ENCODE measurements at regions not wholly inside any gene's neighbourhood (a gene's known extent, or its start where the extent isn't known, plus 50 kb on each side); places are given as distances from the start of the nearest gene placed in this dataset.
A peak's percentile ranks its signal among the peaks of the same experiment; 100 is the strongest.

DNA sequence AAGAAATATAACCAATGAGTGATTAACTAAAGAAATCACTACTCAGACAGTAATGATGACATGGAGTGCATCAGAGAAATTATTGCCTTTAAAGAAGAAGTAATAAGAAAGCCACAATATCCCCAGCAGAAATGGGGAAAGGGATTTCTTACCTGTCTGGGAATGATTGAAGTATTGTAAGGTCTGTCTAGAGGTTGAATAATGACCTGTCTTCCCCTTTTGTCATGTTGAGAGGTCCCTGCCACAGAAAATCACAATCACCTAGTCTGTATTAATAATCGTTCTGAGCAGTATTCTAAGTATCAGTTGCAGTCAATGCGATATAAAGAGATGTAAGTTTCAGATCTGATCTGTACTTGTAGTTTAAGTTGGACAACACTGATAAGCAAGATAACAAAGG is 349.1 kb upstream of the TPK1 start:
- ATAC-seq, result no peak

DNA sequence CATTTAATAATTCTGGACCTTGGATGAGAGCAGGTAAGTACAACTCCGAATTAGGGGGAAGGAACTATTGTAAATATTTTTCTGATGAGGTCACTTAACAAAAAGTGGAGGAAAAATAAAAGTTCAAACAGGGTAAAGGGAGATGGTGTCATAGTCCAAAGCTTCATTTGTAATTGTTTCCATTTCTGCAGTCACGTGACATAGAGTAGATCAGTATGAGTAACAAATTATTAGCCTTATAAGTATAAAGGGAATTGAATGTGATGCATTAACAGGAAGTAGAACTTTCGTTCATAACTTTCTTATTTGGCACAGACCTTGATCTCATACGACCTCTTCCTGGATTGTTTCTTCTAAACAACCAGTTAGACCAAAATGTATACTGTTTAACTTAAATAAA is 347.2 kb upstream of the TPK1 start:
- ATAC-seq, result no peak
- Histone ChIP-seq H3K27me3 (no peaks in the 10 kb centered on the region), H3K4me3 (no peak overlapping the region), H3K36me3 (no peaks in the 10 kb centered on the region), H3K27ac (no peak overlapping the region), H3K4me1 (no peaks in the 10 kb centered on the region), H3K9me3 (no peaks in the 10 kb centered on the region)
- TF ChIP-seq, protein P1, sequence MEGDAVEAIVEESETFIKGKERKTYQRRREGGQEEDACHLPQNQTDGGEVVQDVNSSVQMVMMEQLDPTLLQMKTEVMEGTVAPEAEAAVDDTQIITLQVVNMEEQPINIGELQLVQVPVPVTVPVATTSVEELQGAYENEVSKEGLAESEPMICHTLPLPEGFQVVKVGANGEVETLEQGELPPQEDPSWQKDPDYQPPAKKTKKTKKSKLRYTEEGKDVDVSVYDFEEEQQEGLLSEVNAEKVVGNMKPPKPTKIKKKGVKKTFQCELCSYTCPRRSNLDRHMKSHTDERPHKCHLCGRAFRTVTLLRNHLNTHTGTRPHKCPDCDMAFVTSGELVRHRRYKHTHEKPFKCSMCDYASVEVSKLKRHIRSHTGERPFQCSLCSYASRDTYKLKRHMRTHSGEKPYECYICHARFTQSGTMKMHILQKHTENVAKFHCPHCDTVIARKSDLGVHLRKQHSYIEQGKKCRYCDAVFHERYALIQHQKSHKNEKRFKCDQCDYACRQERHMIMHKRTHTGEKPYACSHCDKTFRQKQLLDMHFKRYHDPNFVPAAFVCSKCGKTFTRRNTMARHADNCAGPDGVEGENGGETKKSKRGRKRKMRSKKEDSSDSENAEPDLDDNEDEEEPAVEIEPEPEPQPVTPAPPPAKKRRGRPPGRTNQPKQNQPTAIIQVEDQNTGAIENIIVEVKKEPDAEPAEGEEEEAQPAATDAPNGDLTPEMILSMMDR (IDR thresholded peaks at IDR 0.05), result no peak
- no peak for DNase-seq
- intact Hi-C loops (cut with DNase I), result no loop called here

More for the DNA sequence above, 349.1 kb upstream of the TPK1 start:
- TF ChIP-seq, protein P1 (IDR thresholded peaks at IDR 0.05), result no peak
- no peak for DNase-seq
- Histone ChIP-seq H3K36me3 (no peaks in the 10 kb centered on the region), H3K9me3 (no peaks in the 10 kb centered on the region), H3K4me3 (no peak overlapping the region), H3K27ac (no peak overlapping the region), H3K4me1 (no peaks in the 10 kb centered on the region), H3K27me3 (no peaks in the 10 kb centered on the region)
- intact Hi-C loops (cut with DNase I), result no loop called here

DNA sequence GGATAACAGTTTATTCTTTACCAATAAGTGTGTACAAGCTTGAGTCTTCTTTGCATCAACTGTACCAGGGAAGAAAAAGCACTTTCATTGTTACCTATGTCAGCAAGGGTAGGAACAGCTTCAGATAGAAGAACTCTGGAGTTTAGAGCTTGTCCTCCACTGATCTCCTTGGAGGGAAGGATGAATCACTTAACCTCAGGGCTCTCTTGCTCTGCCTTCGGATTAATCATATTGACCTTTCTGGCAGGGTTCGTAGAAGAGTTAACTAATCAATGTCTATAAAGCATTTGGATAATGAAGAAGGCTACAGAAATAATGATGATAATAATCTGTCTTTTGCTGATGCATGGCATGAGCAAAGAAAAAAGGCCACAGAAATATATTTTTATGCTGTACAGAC is 339.5 kb upstream of the TPK1 start:
- DNase-seq (no peak), ATAC-seq (no peak)
- Histone ChIP-seq H3K9me3 (no peaks in the 10 kb centered on the region), H3K4me3 (no peak overlapping the region), H3K4me1 (no peaks in the 10 kb centered on the region), H3K36me3 (no peaks in the 10 kb centered on the region), H3K27me3 (no peaks in the 10 kb centered on the region), H3K27ac (no peak overlapping the region)
- TF ChIP-seq, protein P1 (IDR thresholded peaks at IDR 0.05), result no peak
- intact Hi-C loops (cut with DNase I), result no loop called here

DNA sequence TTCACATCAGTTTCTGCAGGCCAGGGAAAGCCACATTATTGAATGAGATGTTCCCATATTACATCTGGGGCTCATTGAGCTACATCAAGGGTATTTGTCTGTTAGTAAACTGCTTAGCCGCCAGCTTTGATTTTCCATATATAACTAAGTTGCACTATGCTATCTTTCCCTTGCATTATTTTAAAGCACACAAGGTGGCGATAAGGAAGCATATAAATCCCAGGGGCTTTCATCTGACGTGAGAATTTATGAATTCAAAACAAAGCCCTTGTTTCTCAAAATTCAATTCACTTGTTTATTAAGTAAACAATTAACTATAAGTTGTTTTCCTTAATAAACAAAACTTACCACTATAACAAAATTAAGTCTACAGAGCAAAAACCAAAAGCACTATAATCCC is 334.1 kb upstream of the TPK1 start:
- TF ChIP-seq, protein P1 (IDR thresholded peaks at IDR 0.05), result peak; percentile 4
- no peak overlapping the region for H3K4me3 ChIP-seq
- no peaks in the 10 kb centered on the region for H3K4me1 ChIP-seq
- H3K27ac ChIP-seq, result no peak overlapping the region
- intact Hi-C loops (cut with DNase I), result no loop called here
- ATAC-seq (no peak), DNase-seq (no peak)
- H3K27me3 ChIP-seq, result no peaks in the 10 kb centered on the region
- H3K9me3 ChIP-seq, result no peaks in the 10 kb centered on the region
- H3K36me3 ChIP-seq, result no peaks in the 10 kb centered on the region

DNA sequence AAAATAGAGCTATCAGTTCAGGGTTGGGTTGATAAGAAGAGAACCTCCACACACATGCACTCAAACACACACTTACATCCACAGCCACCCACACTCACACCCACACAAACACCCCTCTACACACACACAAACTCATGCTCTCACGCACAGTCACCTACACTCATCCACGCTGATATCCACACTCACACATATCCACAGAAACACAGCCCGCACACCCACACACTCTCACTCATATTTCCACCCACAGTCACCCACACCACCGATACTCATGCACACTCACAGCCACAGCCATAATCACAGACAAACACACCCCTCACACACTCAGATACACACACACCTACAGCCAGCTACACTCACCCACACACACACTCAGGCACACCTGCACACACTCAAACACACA is 333.0 kb upstream of the TPK1 start:
- no peak for DNase-seq
- Histone ChIP-seq H3K27ac (no peak overlapping the region), H3K9me3 (no peaks in the 10 kb centered on the region), H3K4me3 (no peak overlapping the region), H3K36me3 (no peaks in the 10 kb centered on the region), H3K27me3 (no peaks in the 10 kb centered on the region), H3K4me1 (no peaks in the 10 kb centered on the region)
- no peak for ATAC-seq
- intact Hi-C loops (cut with DNase I), result no loop called here
- TF ChIP-seq, protein P1 (IDR thresholded peaks at IDR 0.05), result no peak

DNA sequence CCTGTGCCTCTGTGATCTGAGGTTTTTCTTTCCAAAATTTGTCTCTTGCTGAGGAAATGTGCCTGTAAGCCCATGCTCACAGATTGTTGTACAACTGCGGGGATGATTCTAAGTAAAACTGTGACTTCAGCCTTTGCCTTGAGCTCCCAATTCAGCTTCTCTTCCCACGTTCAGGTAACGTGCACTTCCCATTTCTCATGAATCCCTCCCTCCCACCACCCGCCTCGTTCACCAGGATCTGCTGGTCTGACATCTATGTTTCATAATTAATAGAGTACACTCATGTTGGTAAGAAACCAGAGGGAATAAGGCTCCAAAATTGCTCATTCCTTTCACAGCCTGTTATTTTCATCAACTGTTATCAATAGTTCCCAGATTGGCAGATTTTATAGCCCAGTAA is 332.6 kb upstream of the TPK1 start:
- no peaks in the 10 kb centered on the region for H3K36me3 ChIP-seq
- no peaks in the 10 kb centered on the region for H3K4me1 ChIP-seq
- no peak for ATAC-seq
- TF ChIP-seq, protein P1 (IDR thresholded peaks at IDR 0.05), result no peak
- intact Hi-C loops (cut with DNase I), result no loop called here
- H3K9me3 ChIP-seq, result no peaks in the 10 kb centered on the region
- DNase-seq, result no peak
- H3K27me3 ChIP-seq, result no peaks in the 10 kb centered on the region
- H3K4me3 ChIP-seq, result no peak overlapping the region
- H3K27ac ChIP-seq, result no peak overlapping the region

All from upper lobe of right lung (tissue), 1 donor.